ENCODE measurements at regions not wholly inside any gene's neighbourhood (a gene's known extent, or its start where the extent isn't known, plus 50 kb on each side); places are given as distances from the start of the nearest gene placed in this dataset.

DNA sequence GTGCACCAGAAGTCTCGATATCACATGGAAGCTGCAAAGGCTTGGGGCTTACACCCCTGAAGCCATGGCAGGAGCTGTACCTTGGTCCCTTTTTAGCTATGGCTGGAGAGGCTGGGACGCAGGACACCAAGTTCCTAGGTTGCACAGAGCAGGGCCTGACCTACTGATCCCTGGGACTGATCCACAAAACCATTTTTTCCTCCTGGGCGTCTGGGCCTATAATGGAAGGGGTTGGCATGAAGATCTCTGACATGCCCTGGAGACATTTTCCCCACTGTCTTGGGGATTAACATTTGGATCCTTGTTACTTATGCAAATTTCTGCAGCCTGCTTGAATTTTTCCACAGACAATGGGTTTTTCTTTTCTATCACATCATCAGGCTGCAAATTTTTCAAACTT lies 286.7 kb upstream of the PTPRD start:
- WGBS, 2 donors = 50 to 52% methylated on average over 2 to 3 of the region's 3 CpGs

DNA sequence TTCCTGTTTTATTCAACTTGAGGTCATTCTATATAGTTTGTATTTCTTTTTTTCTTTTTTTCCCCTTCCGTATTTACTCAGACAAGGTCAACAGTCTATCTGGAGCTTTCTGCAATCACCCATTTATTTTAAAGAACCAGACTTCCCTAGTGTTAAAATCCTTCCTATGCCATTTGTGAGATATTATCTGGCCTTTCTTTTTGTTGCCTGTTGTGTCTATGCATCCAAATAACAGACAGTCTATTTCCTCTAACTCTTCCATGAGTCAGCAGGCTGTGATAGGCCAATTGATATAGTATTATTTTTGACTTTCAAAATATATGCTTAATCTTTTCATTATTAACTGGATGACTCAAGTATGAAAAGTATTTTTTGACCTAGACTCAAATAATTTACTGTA lies 291.2 kb upstream of the PTPRD start:
- no peak overlapping the region for H3K4me3 ChIP-seq
- no peaks in the 10 kb centered on the region for H3K27me3 ChIP-seq
- ATAC-seq = no peak
- no peak for DNase-seq
- intact Hi-C loops (cut with DNase I) = no loop called here
- H3K9me3 ChIP-seq = no peaks in the 10 kb centered on the region
- H3K27ac ChIP-seq = no peak overlapping the region
- H3K4me1 ChIP-seq = no peaks in the 10 kb centered on the region
- TF ChIP-seq POLR2A (IDR thresholded peaks at IDR 0.05) = no peak
- TF ChIP-seq, protein P1, sequence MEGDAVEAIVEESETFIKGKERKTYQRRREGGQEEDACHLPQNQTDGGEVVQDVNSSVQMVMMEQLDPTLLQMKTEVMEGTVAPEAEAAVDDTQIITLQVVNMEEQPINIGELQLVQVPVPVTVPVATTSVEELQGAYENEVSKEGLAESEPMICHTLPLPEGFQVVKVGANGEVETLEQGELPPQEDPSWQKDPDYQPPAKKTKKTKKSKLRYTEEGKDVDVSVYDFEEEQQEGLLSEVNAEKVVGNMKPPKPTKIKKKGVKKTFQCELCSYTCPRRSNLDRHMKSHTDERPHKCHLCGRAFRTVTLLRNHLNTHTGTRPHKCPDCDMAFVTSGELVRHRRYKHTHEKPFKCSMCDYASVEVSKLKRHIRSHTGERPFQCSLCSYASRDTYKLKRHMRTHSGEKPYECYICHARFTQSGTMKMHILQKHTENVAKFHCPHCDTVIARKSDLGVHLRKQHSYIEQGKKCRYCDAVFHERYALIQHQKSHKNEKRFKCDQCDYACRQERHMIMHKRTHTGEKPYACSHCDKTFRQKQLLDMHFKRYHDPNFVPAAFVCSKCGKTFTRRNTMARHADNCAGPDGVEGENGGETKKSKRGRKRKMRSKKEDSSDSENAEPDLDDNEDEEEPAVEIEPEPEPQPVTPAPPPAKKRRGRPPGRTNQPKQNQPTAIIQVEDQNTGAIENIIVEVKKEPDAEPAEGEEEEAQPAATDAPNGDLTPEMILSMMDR (IDR thresholded peaks at IDR 0.05) = no peak
- 6 to 19% methylated on average over 1 of the region's 1 CpG for WGBS, 2 donors
- H3K36me3 ChIP-seq (replicated peaks in 1 of 2; ENCODE audit: insufficient read depth in 1 of 2, low read depth in 2 of 2) = no peaks in the 10 kb centered on the region

More for the DNA sequence above, 286.7 kb upstream of the PTPRD start:
- Histone ChIP-seq H3K4me1 (no peaks in the 10 kb centered on the region), H3K36me3 (replicated peaks in 1 of 2; ENCODE audit: insufficient read depth in 1 of 2, low read depth in 2 of 2) (no peaks in the 10 kb centered on the region), H3K9me3 (no peaks in the 10 kb centered on the region), H3K4me3 (no peak overlapping the region), H3K27ac (no peak overlapping the region), H3K27me3 (no peaks in the 10 kb centered on the region)
- TF ChIP-seq, protein P1 (IDR thresholded peaks at IDR 0.05) = no peak
- no peak for TF ChIP-seq POLR2A (IDR thresholded peaks at IDR 0.05)
- ATAC-seq = no peak
- no peak for DNase-seq
- intact Hi-C loops (cut with DNase I) = no loop called here

DNA sequence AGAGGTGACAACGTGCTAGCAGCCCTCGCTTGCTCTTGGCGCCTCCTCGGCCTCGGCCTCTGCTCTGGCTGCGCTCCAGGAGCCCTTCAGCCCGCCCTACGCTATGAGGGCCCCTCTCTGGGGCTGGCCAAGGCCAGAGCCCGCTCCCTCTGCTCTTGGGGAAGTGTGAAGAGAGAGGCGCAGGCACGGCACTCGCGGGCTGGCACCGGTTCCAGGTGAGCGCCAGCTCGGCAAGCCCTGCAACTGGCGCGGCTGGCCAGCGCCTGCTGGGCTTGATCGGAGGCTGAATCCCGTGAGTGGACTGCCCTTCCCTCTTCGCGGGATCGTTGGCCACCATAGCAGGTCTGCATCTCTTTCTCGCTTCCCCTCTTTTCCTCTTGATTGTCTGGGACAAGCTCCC lies 298.0 kb upstream of the PTPRD start:
- WGBS, 2 donors = 79 to 86% methylated on average over 21 to 23 of the region's 25 CpGs
- DNase-seq (no peak), ATAC-seq (no peak)
- Histone ChIP-seq H3K36me3 (replicated peaks in 1 of 2; ENCODE audit: insufficient read depth in 1 of 2, low read depth in 2 of 2) (no peaks in the 10 kb centered on the region), H3K9me3 (no peaks in the 10 kb centered on the region), H3K4me3 (no peak overlapping the region), H3K27me3 (no peaks in the 10 kb centered on the region), H3K4me1 (no peaks in the 10 kb centered on the region), H3K27ac (no peak overlapping the region)
- TF ChIP-seq, protein P1 (IDR thresholded peaks at IDR 0.05) = no peak
- intact Hi-C loops (cut with DNase I) = no loop called here

DNA sequence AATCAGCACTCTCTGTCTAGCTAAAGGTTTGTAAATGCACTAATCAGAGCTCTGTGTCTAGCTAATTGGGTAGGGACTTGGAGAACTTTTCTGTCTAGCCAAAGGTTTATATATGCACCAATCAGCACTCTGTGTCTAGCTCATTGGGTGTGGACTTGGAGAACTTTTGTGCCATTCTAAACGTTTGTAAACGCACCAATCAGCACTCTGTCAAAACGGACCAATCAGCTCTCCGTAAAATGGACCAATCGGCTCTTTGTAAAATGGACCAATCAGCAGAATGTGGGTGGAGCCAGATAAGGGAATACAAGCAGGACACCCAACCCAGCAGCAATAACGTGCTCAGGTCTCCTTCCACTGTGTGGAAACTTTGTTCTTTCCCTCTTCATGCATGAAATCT lies 298.6 kb upstream of the PTPRD start:
- Histone ChIP-seq H3K4me1 (no peaks in the 10 kb centered on the region), H3K36me3 (replicated peaks in 1 of 2; ENCODE audit: insufficient read depth in 1 of 2, low read depth in 2 of 2) (no peaks in the 10 kb centered on the region), H3K27me3 (no peaks in the 10 kb centered on the region), H3K9me3 (no peaks in the 10 kb centered on the region), H3K27ac (no peak overlapping the region), H3K4me3 (no peak overlapping the region)
- ATAC-seq (no peak), DNase-seq (no peak)
- intact Hi-C loops (cut with DNase I) = no loop called here
- WGBS, 2 donors = 58 to 81% methylated on average over 6 of the region's 6 CpGs
- TF ChIP-seq POLR2A (IDR thresholded peaks at IDR 0.05) = no peak
- TF ChIP-seq, protein P1 (IDR thresholded peaks at IDR 0.05) = no peak

DNA sequence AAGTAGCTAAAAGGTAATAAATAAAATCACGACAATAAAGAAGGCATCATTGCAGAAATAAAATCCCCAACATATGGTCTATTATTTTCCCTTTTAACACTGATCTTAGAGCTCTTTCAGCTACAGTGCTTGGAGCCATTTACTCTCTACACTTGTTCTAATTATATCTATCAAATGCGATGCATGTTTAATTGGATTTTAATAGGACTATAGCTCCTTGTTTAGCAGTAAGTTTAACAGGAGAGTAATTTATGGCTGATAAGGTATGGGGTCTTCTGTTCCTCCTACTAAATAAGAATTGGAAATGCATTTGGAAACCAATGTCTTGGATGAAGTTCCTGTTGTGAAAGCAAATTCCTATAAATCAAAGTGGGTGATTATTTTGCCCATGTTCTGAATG lies 304.2 kb upstream of the PTPRD start:
- no peaks in the 10 kb centered on the region for H3K36me3 ChIP-seq (replicated peaks in 1 of 2; ENCODE audit: insufficient read depth in 1 of 2, low read depth in 2 of 2)
- no peaks in the 10 kb centered on the region for H3K4me1 ChIP-seq
- no peak for DNase-seq
- WGBS, 2 donors = 71 to 74% methylated on average over 2 of the region's 2 CpGs
- TF ChIP-seq POLR2A (IDR thresholded peaks at IDR 0.05) = no peak
- TF ChIP-seq, protein P1 (IDR thresholded peaks at IDR 0.05) = no peak
- H3K9me3 ChIP-seq = no peaks in the 10 kb centered on the region
- ATAC-seq = no peak
- no peaks in the 10 kb centered on the region for H3K27me3 ChIP-seq
- intact Hi-C loops (cut with DNase I) = no loop called here
- no peak overlapping the region for H3K4me3 ChIP-seq
- H3K27ac ChIP-seq = no peak overlapping the region

Data from body of pancreas (tissue), 4 donors.